AML-193 (cell line): ENCODE measurements at regions not wholly inside any gene's neighbourhood (a gene's known extent, or its start where the extent isn't known, plus 50 kb on each side); places are given as distances from the start of the nearest gene placed in this dataset.

Experiments
- DNase-seq, 2 experiments: peaks; one replicate each; lab custom pipeline; 2025; lab: John Stamatoyannopoulos, UW

GRCh38 chr7:42617071-42617765 lies 294.7 kb downstream of the C7orf25 start:
- DNase-seq, result no peak

- DNase-seq, result no peak
These were observed 297.2 kb downstream of the C7orf25 start for GRCh38 chr7:42614636-42615035.

GRCh38 chr7:42611961-42612360 lies 299.9 kb downstream of the C7orf25 start:
- DNase-seq, result no peak

GRCh38 chr7:42611289-42611928 lies 300.5 kb downstream of the C7orf25 start:
- no peak for DNase-seq

- no peak for DNase-seq
These were observed 305.5 kb downstream of the C7orf25 start for GRCh38 chr7:42606193-42606905.

GRCh38 chr7:42605406-42606192 lies 306.3 kb downstream of the C7orf25 start:
- no peak for DNase-seq

GRCh38 chr7:42603496-42603895 lies 308.4 kb downstream of the C7orf25 start:
- no peak for DNase-seq

- DNase-seq, result no peak
These were observed 314.6 kb downstream of the C7orf25 start for GRCh38 chr7:42597300-42597699.

GRCh38 chr7:42596737-42597136 lies 315.1 kb downstream of the C7orf25 start:
- DNase-seq, result no peak

GRCh38 chr7:42593860-42594259 lies 318.0 kb downstream of the C7orf25 start:
- DNase-seq, result no peak

GRCh38 chr7:42590771-42591310 lies 321.0 kb downstream of the C7orf25 start:
- DNase-seq, result no peak

- DNase-seq, result no peak
These were observed 323.0 kb downstream of the C7orf25 start for GRCh38 chr7:42588876-42589275.

GRCh38 chr7:42587806-42588205 lies 324.1 kb downstream of the C7orf25 start:
- no peak for DNase-seq

- no peak for DNase-seq
These were observed 331.8 kb downstream of the C7orf25 start for GRCh38 chr7:42580061-42580460.

- DNase-seq, result no peak
These were observed 336.7 kb downstream of the C7orf25 start for GRCh38 chr7:42575171-42575570.

GRCh38 chr7:42574685-42575084 lies 337.2 kb downstream of the C7orf25 start:
- DNase-seq, result no peak

- no peak for DNase-seq
These were observed 337.1 kb upstream of the GLI3 start for GRCh38 chr7:42573881-42574672.

- DNase-seq, result no peak
These were observed 335.6 kb upstream of the GLI3 start for GRCh38 chr7:42572561-42572960.

- no peak for DNase-seq
These were observed 335.0 kb upstream of the GLI3 start for GRCh38 chr7:42572056-42572455.

GRCh38 chr7:42570944-42571343 lies 333.9 kb upstream of the GLI3 start:
- no peak for DNase-seq

- no peak for DNase-seq
These were observed 330.0 kb upstream of the GLI3 start for GRCh38 chr7:42567051-42567450.
